GM23338 (cell line): ENCODE measurements at regions not wholly inside any gene's neighbourhood (a gene's known extent, or its start where the extent isn't known, plus 50 kb on each side); places are given as distances from the start of the nearest gene placed in this dataset.
"Not testable (repeated sequence)": the region's sequence is repeated elsewhere in the genome, so short reads cannot be mapped to it uniquely, and the experiment has no call there.

ENCODE experiments used
- ATAC-seq: fragments of 200-7000 bp; cut with Tn5 transposase; 3 replicates; pipeline ENCODE4 v1.9.1; 2020
- DNase-seq: peaks from one replicate; pipeline ENCODE4 v3.0.0-alpha.2; 2015; ENCODE audit warnings: low spot score
- H2AFZ ChIP-seq: fragments of 200-600 bp; sonication (generic); 2 replicates; pipeline ENCODE4 v1.8.0; 2016; ENCODE audit warnings: antibody characterized with exemption, mild to moderate bottlenecking, moderate library complexity
- H3F3A ChIP-seq: fragments of 200-600 bp; sonication (generic); replicated peaks from 2 replicates; pipeline ENCODE4 v1.8.0; 2017; ENCODE audit warnings: antibody characterized with exemption, mixed run types, low read depth
- H3K27ac ChIP-seq: fragments of 200-600 bp; sonication (generic); 2 replicates; pipeline ENCODE4 v1.6.1; 2016; ENCODE audit warnings: low read depth
- H3K27me3 ChIP-seq: fragments of 200-600 bp; sonication (generic); 2 replicates; pipeline ENCODE4 v1.8.0; 2016; ENCODE audit warnings: mild to moderate bottlenecking, mixed run types, moderate library complexity; ENCODE audit not compliant: insufficient read depth
- H3K36me3 ChIP-seq: fragments of 200-600 bp; sonication (generic); 2 replicates; pipeline ENCODE4 v1.8.0; 2016; ENCODE audit warnings: mild to moderate bottlenecking; ENCODE audit not compliant: insufficient read depth
- H3K4me1 ChIP-seq: fragments of 200-600 bp; sonication (generic); 2 replicates; pipeline ENCODE4 v1.8.0; 2016; ENCODE audit warnings: mild to moderate bottlenecking, moderate library complexity; ENCODE audit not compliant: insufficient read depth
- H3K4me2 ChIP-seq: fragments of 200-600 bp; sonication (generic); 2 replicates; pipeline ENCODE4 v1.7.1; 2017; ENCODE audit warnings: mixed run types
- H3K4me3 ChIP-seq: fragments of 200-600 bp; sonication (generic); 2 replicates; pipeline ENCODE4 v1.6.1; 2016; ENCODE audit warnings: mixed run types
- H3K79me2 ChIP-seq: fragments of 200-600 bp; sonication (generic); replicated peaks from 2 replicates; pipeline ENCODE4 v1.8.0; 2017; ENCODE audit warnings: mild to moderate bottlenecking; ENCODE audit not compliant: insufficient read depth
- H3K9me2 ChIP-seq: fragments of 200-600 bp; sonication (generic); 2 replicates; pipeline ENCODE4 v1.8.0; 2017; ENCODE audit not compliant: insufficient read depth
- H4K20me1 ChIP-seq: fragments of 200-600 bp; sonication (generic); replicated peaks from 2 replicates; pipeline ENCODE4 v1.8.0; 2017; ENCODE audit warnings: mild to moderate bottlenecking; ENCODE audit not compliant: insufficient read depth
- H3K27ac Mint-ChIP-seq: 2 replicates; pipeline ENCODE4 v1.8.0; 2020; ENCODE audit warnings: inconsistent platforms, mild to moderate bottlenecking, moderate library complexity, mixed read lengths
- H3K27me3 Mint-ChIP-seq: 3 replicates; pipeline ENCODE4 v1.8.0; 2022; ENCODE audit warnings: low read depth, mild to moderate bottlenecking, moderate library complexity, mixed read lengths, inconsistent platforms; ENCODE audit not compliant: insufficient read depth, poor library complexity
- H3K36me3 Mint-ChIP-seq: 3 replicates; pipeline ENCODE4 v1.8.0; 2021; ENCODE audit warnings: low read depth, mild to moderate bottlenecking, inconsistent platforms, moderate library complexity, mixed read lengths
- H3K4me1 Mint-ChIP-seq: 3 replicates; pipeline ENCODE4 v1.8.0; 2020; ENCODE audit warnings: mild to moderate bottlenecking, inconsistent platforms, mixed read lengths
- H3K4me3 Mint-ChIP-seq: 3 replicates; pipeline ENCODE4 v1.8.0; 2021; ENCODE audit warnings: moderate library complexity, mild to moderate bottlenecking, inconsistent platforms, mixed read lengths
- H3K9me3 Mint-ChIP-seq: 3 replicates; pipeline ENCODE4 v1.8.0; 2020; ENCODE audit warnings: moderate library complexity, mild to moderate bottlenecking, inconsistent platforms, mixed read lengths
- CREB1 ChIP-seq: fragments of 250-450 bp; sonication (Bioruptor Pico); IDR thresholded peaks from 2 replicates; pipeline ENCODE4 v1.5.0; 2020; ENCODE audit warnings: low read depth, mild to moderate bottlenecking, moderate library complexity
- EZH2 ChIP-seq: fragments of 200-600 bp; sonication (generic); IDR thresholded peaks from one replicate; pipeline ENCODE4 v1.8.0; 2017; ENCODE audit warnings: antibody characterized with exemption, mild to moderate bottlenecking, low read depth; ENCODE audit not compliant: unreplicated experiment
- EZH2phosphoT487 ChIP-seq: fragments of 200-600 bp; sonication (generic); IDR thresholded peaks from one replicate; pipeline ENCODE4 v1.8.1; 2018; ENCODE audit warnings: antibody characterized with exemption; ENCODE audit not compliant: unreplicated experiment
- JUNB ChIP-seq: IDR thresholded peaks from one replicate; pipeline ENCODE4 v1.6.1; 2016; ENCODE audit warnings: antibody characterized with exemption; ENCODE audit not compliant: unreplicated experiment
- NANOG ChIP-seq: IDR thresholded peaks from 2 replicates; pipeline ENCODE4 v1.6.1; 2016; ENCODE audit warnings: antibody characterized with exemption, borderline replicate concordance
- POLR2AphosphoS5 ChIP-seq: IDR thresholded peaks from 2 replicates; pipeline ENCODE4 v1.6.1; 2016; ENCODE audit warnings: antibody characterized with exemption, low read depth
- REST ChIP-seq: IDR thresholded peaks from one replicate; pipeline ENCODE4 v1.6.1; 2018; ENCODE audit warnings: antibody characterized with exemption; ENCODE audit not compliant: unreplicated experiment
- STAT1 ChIP-seq: IDR thresholded peaks from one replicate; pipeline ENCODE4 v1.6.1; 2016; ENCODE audit warnings: antibody characterized with exemption; ENCODE audit not compliant: unreplicated experiment
- ZNF114 ChIP-seq: fragments of 250-450 bp; sonication (Bioruptor Pico); IDR thresholded peaks from 2 replicates; pipeline ENCODE4 v1.5.0; 2020; ENCODE audit warnings: mild to moderate bottlenecking, moderate library complexity
- ZNF331 ChIP-seq: fragments of 250-450 bp; sonication (Bioruptor Pico); IDR thresholded peaks from 2 replicates; pipeline ENCODE4 v1.5.0; 2020; ENCODE audit warnings: low read depth, mild to moderate bottlenecking, moderate library complexity
- ZNF462 ChIP-seq: fragments of 250-450 bp; sonication (Bioruptor Pico); IDR thresholded peaks from 2 replicates; pipeline ENCODE4 v1.5.0; 2020; ENCODE audit warnings: mild to moderate bottlenecking, moderate library complexity

- H4K20me1 ChIP-seq, H3K4me3 Mint-ChIP-seq, H3K4me2 ChIP-seq, H3K27me3 Mint-ChIP-seq, H3K9me3 Mint-ChIP-seq, H3K4me1 ChIP-seq, H2AFZ ChIP-seq, H3K36me3 ChIP-seq, H3K27me3 ChIP-seq, H3K9me2 ChIP-seq, DNase-seq, H3K27ac ChIP-seq, H3K4me1 Mint-ChIP-seq, H3F3A ChIP-seq, H3K4me3 ChIP-seq, H3K27ac Mint-ChIP-seq, ATAC-seq: not testable (repeated sequence)
- H3K79me2 ChIP-seq, result peaks cover 90% of the 10 kb centered on the region
- H3K36me3 Mint-ChIP-seq, result peaks cover 21% of the 10 kb centered on the region
These were observed 243.3 kb upstream of the MKLN1 start for GRCh38 chr7:131084336-131084735.

- Histone ChIP-seq H3K4me2 (no peak overlapping the region), H3F3A (peaks cover 10% of the 10 kb centered on the region; the same call in 1 of the 2 replicates), H3K27me3 (no peaks in the 10 kb centered on the region), H3K4me1 (peaks cover 31% of the 10 kb centered on the region), H4K20me1 (no peaks in the 10 kb centered on the region), H3K27ac (no peak overlapping the region), H3K4me3 (no peak overlapping the region), H2AFZ (no peak overlapping the region), H3K79me2 (peaks cover 73% of the 10 kb centered on the region), H3K36me3 (no peaks in the 10 kb centered on the region), H3K9me2 (no peaks in the 10 kb centered on the region)
- 0 out of 3 replicates have a peak, but pooled peaks cover 3% of the 10 kb centered on the region for H3K9me3 Mint-ChIP-seq
- peaks cover 40% of the 10 kb centered on the region for H3K4me1 Mint-ChIP-seq
- H3K36me3 Mint-ChIP-seq, result peaks cover 25% of the 10 kb centered on the region
- H3K27me3 Mint-ChIP-seq, result peaks cover 3% of the 10 kb centered on the region
- no peak overlapping the region for H3K4me3 Mint-ChIP-seq
- ATAC-seq (no peak), DNase-seq (peak; percentile 64)
- H3K27ac Mint-ChIP-seq, result no peak overlapping the region
- TF ChIP-seq ZNF462 (CRISPR knock-in tag) (no peak), STAT1 (no peak), CREB1 (CRISPR knock-in tag) (no peak), NANOG (no peak), POLR2AphosphoS5 (no peak), REST (no peak), ZNF114 (CRISPR knock-in tag) (no peak), JUNB (no peak), ZNF331 (CRISPR knock-in tag) (no peak), EZH2phosphoT487 (no peak), EZH2 (no peak)
These were observed 239.7 kb upstream of the MKLN1 start for GRCh38 chr7:131087756-131088658.
